Progenitor cell of endocrine pancreas (in vitro differentiated cells): ENCODE measurements at regions not wholly inside any gene's neighbourhood (a gene's known extent, or its start where the extent isn't known, plus 50 kb on each side); places are given as distances from the start of the nearest gene placed in this dataset.

ENCODE experiments used
- DNase-seq: peaks from one replicate; pipeline ENCODE4 v3.0.0; 2021; ENCODE audit warnings: low spot score; ENCODE audit not compliant: unreplicated experiment
- H3K27ac Mint-ChIP-seq: 2 replicates; pipeline ENCODE4 v1.8.0; 2021; ENCODE audit warnings: mild to moderate bottlenecking, moderate library complexity, mixed read lengths
- H3K27me3 Mint-ChIP-seq: 2 replicates; pipeline ENCODE4 v1.8.0; 2021; ENCODE audit warnings: mixed read lengths
- H3K36me3 Mint-ChIP-seq: 2 replicates; pipeline ENCODE4 v1.8.0; 2022; ENCODE audit warnings: mixed read lengths; ENCODE audit not compliant: insufficient read depth
- H3K4me1 Mint-ChIP-seq: 2 replicates; pipeline ENCODE4 v1.8.0; 2021; ENCODE audit warnings: low read depth, mixed read lengths
- H3K4me3 Mint-ChIP-seq: 2 replicates; pipeline ENCODE4 v1.8.0; 2021; ENCODE audit warnings: low read depth, mild to moderate bottlenecking, moderate library complexity, mixed read lengths
- H3K9me3 Mint-ChIP-seq: 2 replicates; pipeline ENCODE4 v1.8.0; 2021; ENCODE audit warnings: low read depth, mixed read lengths
- CTCF ChIP-seq: fragments of 200-600 bp; sonication (generic); IDR thresholded peaks from one replicate; pipeline ENCODE4 v1.5.0; 2021; ENCODE audit warnings: antibody characterized with exemption, mild to moderate bottlenecking; ENCODE audit not compliant: unreplicated experiment

- Mint-ChIP-seq H3K4me3 (no peak overlapping the region), H3K9me3 (peaks cover 10% of the 10 kb centered on the region), H3K27ac (peak overlapping the region; percentile 10), H3K4me1 (peaks cover 38% of the 10 kb centered on the region), H3K36me3 (no peaks in the 10 kb centered on the region), H3K27me3 (no peaks in the 10 kb centered on the region)
- TF ChIP-seq CTCF: peak; percentile 18
- DNase-seq: no peak
These were observed 52.6 kb upstream of the RAB27B start for GRCh38 chr18:54775686-54776085.

- no peak for DNase-seq
- no peak overlapping the region for H3K4me3 Mint-ChIP-seq
- H3K36me3 Mint-ChIP-seq: no peaks in the 10 kb centered on the region
- no peaks in the 10 kb centered on the region for H3K27me3 Mint-ChIP-seq
- H3K27ac Mint-ChIP-seq: peak overlapping the region; percentile 14
- TF ChIP-seq CTCF: no peak
- H3K4me1 Mint-ChIP-seq: peaks cover 44% of the 10 kb centered on the region
- H3K9me3 Mint-ChIP-seq: peaks cover 7% of the 10 kb centered on the region
These were observed 51.8 kb upstream of the RAB27B start for GRCh38 chr18:54776282-54776977.

- Mint-ChIP-seq H3K4me1 (peaks cover 48% of the 10 kb centered on the region), H3K36me3 (no peaks in the 10 kb centered on the region), H3K9me3 (peaks cover 7% of the 10 kb centered on the region), H3K27ac (peak overlapping the region; percentile 79), H3K4me3 (peak overlapping the region; percentile 25), H3K27me3 (no peaks in the 10 kb centered on the region)
- TF ChIP-seq CTCF: no peak
- DNase-seq: no peak
These were observed 51.0 kb upstream of the RAB27B start for GRCh38 chr18:54777118-54777791.

GRCh38 chr18:54777989-54778388, 50.3 kb upstream of the RAB27B start:
- no peak for DNase-seq
- H3K9me3 Mint-ChIP-seq: peaks cover 7% of the 10 kb centered on the region
- peaks cover 50% of the 10 kb centered on the region for H3K4me1 Mint-ChIP-seq
- H3K36me3 Mint-ChIP-seq: no peaks in the 10 kb centered on the region
- TF ChIP-seq CTCF: no peak
- H3K4me3 Mint-ChIP-seq: no peak overlapping the region
- no peaks in the 10 kb centered on the region for H3K27me3 Mint-ChIP-seq
- peak overlapping the region; percentile 63 for H3K27ac Mint-ChIP-seq
